Pulmonary artery endothelial cell (primary cell): ENCODE measurements at regions not wholly inside any gene's neighbourhood (a gene's known extent, or its start where the extent isn't known, plus 50 kb on each side); places are given as distances from the start of the nearest gene placed in this dataset.

Experiments used
- DNase-seq: peaks from one replicate; pipeline ENCODE4 v3.0.0-alpha.2; 2011; ENCODE audit warnings: low read depth, low spot score

- DNase-seq, result no peak
These were observed 152.0 kb downstream of the RPS24 start for GRCh38 chr10:78185693-78186055.

GRCh38 chr10:78186572-78186971 is 152.9 kb downstream of the RPS24 start:
- DNase-seq, result no peak

DNA sequence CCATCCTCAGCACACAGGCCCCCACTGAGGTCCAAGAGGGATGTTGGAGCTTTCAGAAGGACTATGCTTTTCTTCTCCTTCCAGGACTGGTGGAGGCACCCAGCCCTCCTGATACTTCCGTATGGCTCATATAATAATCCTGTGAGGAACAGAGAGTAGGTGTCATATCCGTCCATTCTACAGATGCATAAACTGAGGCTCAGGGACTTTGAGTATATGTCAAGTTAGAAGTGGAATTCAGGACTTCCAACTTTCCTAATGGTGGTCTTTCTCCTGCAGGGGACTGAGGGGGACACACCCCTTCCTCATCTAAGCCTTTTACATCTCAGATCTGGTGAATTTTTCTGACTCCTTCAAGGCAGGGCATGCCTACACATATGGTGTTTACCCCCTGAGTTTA is 153.7 kb downstream of the RPS24 start:
- DNase-seq, result no peak

- DNase-seq, result no peak
These were observed 154.8 kb downstream of the RPS24 start for GRCh38 chr10:78188446-78188845.

- DNase-seq, result no peak
These were observed 156.6 kb downstream of the RPS24 start for GRCh38 chr10:78190051-78190825.

DNA sequence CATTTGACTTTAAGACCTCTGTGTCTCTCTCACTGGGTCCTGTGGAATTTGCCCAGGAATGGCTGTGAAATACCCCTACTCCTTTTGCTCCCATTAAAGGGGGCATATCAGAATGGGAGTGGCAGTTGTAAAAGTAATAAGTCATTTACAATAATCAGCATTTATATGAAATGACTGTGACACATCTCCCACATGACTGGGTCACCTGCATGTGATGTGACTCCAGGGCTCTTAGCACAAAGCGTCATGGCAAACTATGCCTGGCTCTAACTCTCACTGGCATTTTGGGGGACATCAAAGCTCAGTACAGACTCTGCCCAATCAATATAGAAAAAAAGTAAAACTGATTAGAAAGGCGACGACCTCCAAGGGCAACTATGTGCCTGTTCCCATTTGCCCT is 157.6 kb downstream of the RPS24 start:
- no peak for DNase-seq

DNA sequence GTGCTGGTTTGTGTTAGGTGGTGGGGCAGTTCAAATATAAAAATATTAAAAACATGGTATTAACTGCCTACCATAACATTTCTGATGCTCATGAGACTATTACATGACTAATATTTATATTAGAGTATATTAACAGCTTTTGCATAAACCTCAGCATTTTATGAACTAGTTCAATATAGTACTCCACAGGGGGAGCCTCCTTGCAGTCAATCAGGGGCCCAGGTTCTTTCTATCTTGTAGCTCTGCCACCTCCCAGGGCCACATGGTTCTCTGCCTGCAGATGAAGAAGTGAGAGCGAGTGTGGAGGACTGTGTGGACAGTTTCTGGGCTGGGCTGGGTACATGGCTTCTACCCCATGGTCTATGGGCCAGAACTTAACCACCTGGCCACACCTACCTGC is 159.5 kb downstream of the RPS24 start:
- no peak for DNase-seq

DNA sequence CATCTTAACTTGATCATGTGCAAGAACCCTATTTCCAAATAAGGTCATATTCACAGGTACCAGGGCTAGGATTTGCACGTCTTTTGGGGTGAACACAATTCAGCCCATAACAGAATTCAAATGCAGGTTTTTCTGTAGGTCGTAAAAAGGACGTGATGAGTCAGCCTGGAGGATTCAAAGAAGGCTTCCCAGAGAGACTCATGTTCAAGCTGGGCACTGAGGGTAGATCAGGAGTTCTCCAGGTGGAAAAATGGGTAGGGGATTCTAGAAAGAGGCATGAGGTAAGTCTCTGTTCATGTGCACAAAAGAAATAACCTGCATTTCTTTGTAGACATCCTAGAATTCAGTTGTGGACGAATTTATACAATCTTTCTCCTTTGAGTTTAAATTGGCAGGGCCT is 160.4 kb downstream of the RPS24 start:
- no peak for DNase-seq

DNA sequence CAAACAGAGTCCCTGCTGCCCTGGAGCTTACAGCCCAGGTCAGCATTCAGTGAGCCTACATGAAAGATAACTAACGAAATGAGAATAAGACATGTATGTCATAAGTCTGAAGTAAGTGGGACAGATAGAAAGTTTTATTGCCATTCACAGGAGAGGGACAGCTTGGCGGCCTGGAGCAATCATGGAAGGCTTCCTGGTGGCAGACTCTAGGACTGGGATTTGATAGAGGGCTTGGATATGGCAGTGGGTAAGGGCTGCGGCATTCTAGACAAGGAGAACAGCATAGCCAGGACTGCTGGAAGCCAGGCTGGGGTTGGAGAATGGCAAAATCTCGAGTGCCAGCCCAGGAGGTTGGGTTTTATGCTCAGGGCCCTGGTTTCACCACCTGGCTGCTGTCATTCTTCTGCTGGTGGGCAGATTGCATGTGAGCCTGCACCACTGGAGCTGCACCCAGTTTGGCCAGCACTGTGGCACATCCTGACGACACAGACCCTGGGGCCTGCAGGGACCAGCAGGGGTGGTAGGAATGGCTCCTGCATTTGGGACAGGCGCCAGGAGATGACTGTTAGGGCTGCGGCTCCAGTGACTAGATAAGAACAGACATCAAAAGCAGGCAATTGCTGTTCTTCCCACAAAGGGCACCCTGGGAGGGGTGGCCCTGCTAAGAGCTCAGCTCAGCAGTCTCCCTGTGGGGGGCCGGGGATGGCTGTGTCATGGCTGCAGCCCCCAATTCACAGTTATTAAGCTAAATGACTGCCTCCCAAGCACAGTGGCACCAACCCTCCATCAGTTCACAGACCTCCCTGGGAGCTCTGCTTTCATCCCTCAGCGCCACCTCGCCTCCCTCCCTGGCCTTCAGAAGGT is 161.1 kb downstream of the RPS24 start:
- DNase-seq, result no peak

- DNase-seq, result no peak
These were observed 162.7 kb downstream of the RPS24 start for GRCh38 chr10:78196396-78196795.

- DNase-seq, result no peak
These were observed 163.3 kb downstream of the RPS24 start for GRCh38 chr10:78196964-78197363.

- DNase-seq, result no peak
These were observed 164.1 kb downstream of the RPS24 start for GRCh38 chr10:78197628-78198272.

GRCh38 chr10:78199005-78199725 is 165.5 kb downstream of the RPS24 start:
- DNase-seq, result no peak

GRCh38 chr10:78199759-78200158 is 166.1 kb downstream of the RPS24 start:
- DNase-seq, result no peak

- DNase-seq, result no peak
These were observed 167.0 kb downstream of the RPS24 start for GRCh38 chr10:78200686-78201085.

GRCh38 chr10:78202386-78202785 is 168.7 kb downstream of the RPS24 start:
- no peak for DNase-seq

DNA sequence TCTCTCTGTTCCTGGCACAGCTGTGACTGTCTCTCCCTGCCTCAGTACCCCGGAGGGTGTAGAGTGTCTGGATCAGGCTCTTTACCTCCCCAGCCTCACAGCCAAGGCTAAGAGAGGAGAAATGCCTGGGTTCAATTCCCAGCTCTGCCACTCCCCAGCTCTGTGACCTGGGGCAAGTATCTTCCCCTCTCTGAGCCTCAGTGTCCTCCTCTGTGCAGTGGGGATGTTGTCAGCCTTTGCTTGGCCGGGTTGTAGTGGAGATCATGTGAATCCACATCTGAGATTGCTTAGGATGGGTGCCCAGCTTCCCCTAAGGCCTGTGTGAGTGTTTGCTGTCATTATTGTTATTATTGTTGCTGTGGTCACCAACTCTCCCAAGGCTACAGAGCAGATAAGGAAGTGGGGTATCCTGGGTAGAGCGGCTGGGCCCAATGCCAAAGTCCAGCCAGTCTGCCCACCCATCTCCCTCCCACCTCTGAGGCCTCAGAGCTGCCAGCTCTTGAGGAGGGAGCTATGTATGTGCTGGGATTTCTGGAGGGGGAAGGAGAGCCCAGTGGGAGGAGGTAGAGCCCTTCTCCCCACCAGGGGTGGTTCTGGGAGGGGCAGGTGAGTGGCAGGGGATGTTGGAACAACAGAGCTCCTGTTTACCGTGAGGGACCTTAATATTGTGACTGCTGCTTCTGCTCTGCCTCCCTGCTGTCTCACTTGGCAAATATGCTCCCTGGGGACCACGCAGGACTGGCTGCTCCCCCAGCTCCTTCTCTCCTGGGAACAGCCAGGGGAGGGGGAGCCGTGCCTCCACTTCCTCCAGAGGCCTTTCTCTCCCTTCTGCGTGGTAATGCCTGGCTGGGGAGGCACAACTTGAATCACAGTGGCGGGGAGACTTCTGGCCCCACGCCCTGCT is 170.5 kb downstream of the RPS24 start:
- peak; percentile 15 for DNase-seq

- no peak for DNase-seq
These were observed 171.9 kb downstream of the RPS24 start for GRCh38 chr10:78205457-78206016.

DNA sequence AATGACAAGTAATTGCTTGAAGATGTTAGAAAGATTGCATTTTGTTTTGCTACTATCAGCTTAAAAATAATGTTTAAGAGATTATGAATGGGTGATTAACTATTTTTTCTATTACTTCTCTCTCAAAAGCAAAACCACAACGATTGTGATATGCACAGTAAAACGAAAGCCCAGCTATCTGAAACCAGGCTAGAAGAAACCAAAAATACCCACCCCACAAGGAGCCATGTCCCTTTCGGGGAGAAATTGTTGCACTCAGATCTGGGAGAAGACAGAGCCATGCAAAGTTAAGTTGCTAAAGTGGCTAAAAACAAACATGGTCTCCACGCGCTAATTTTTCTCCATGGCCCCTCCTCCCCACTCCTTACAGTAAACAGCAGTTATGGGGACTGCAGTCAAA is 173.6 kb downstream of the RPS24 start:
- DNase-seq, result no peak

DNA sequence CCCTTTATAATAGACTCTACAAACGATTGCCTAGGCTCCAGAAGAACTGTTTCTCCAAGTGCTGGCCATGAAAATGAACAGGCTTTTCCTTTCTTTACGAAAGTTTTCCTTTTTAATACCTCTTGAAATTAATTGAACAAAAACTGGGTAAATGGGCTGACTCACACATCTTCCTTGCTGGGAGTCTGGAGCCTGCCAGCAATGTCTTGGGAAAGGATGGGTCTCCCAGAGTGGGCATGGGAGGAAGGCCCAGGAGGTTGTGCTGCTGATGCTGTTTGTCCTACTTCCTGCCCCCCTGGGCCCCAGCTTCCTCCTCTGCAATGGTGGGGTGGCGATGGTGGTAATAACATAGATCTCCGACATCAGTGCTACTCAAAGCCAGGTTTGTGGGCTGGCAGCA is 174.1 kb downstream of the RPS24 start:
- no peak for DNase-seq
